Neuronal stem cell (in vitro differentiated cells): ENCODE measurements at regions not wholly inside any gene's neighbourhood (a gene's known extent, or its start where the extent isn't known, plus 50 kb on each side); places are given as distances from the start of the nearest gene placed in this dataset.

Experiments used
- DNase-seq: peaks from one replicate; pipeline ENCODE4 v3.0.0-alpha.2; 2013; ENCODE audit warnings: low spot score
- H2AFZ ChIP-seq: one replicate; pipeline ENCODE4 v1.6.1; 2013; ENCODE audit warnings: mild to moderate bottlenecking, low read length, inconsistent platforms
- H2AK5ac ChIP-seq: 2 replicates; pipeline ENCODE4 v1.6.1; 2013; ENCODE audit warnings: low read depth, mild to moderate bottlenecking, inconsistent platforms, low read length, moderate library complexity, mixed read lengths
- H2BK120ac ChIP-seq: 2 replicates; pipeline ENCODE4 v1.6.1; 2013; ENCODE audit warnings: low read depth, mild to moderate bottlenecking, inconsistent platforms, low read length, moderate library complexity, mixed read lengths
- H2BK12ac ChIP-seq: one replicate; pipeline ENCODE4 v1.6.1; 2013; ENCODE audit warnings: low read length, inconsistent platforms
- H2BK15ac ChIP-seq: 2 replicates; pipeline ENCODE4 v1.6.1; 2013; ENCODE audit warnings: mild to moderate bottlenecking, low read length, inconsistent platforms, mixed read lengths
- H2BK5ac ChIP-seq: one replicate; pipeline ENCODE4 v1.6.1; 2013; ENCODE audit warnings: inconsistent platforms, mild to moderate bottlenecking, low read length, moderate library complexity
- H3K14ac ChIP-seq: one replicate; pipeline ENCODE4 v1.6.1; 2013; ENCODE audit warnings: low read length, inconsistent platforms
- H3K18ac ChIP-seq: 2 replicates; pipeline ENCODE4 v1.6.1; 2013; ENCODE audit warnings: low read length, inconsistent platforms
- H3K23ac ChIP-seq: 2 replicates; pipeline ENCODE4 v1.6.1; 2013; ENCODE audit warnings: low read depth, mild to moderate bottlenecking, mixed read lengths, low read length, inconsistent platforms; ENCODE audit not compliant: poor library complexity
- H3K27ac ChIP-seq: replicated peaks from 3 replicates; pipeline ENCODE4 v1.5.1; 2013; ENCODE audit warnings: low read length, inconsistent platforms
- H3K27me3 ChIP-seq, 3 experiments: 2 replicates each; pipeline ENCODE4 v1.6.1; 2013; ENCODE audit warnings: low read length in 3 of 3, mild to moderate bottlenecking in 2 of 3, inconsistent platforms in 1 of 3, low read depth in 1 of 3, mixed read lengths in 1 of 3, moderate library complexity in 1 of 3; ENCODE audit not compliant: control insufficient read depth in 3 of 3, insufficient read depth in 3 of 3
- H3K36me3 ChIP-seq, 2 donors: replicated peaks in 1 of 2; 2 replicates each; pipeline ENCODE4 v1.6.1; 2013; ENCODE audit warnings: low read length in 2 of 2; ENCODE audit not compliant: control insufficient read depth in 2 of 2, insufficient read depth in 2 of 2
- H3K4ac ChIP-seq: 2 replicates; pipeline ENCODE4 v1.6.1; 2013; ENCODE audit warnings: inconsistent platforms, mild to moderate bottlenecking, low read length, moderate library complexity
- H3K4me1 ChIP-seq, 2 donors: 1 replicate in 1 of 2; 2 replicates in 1 of 2; pipeline ENCODE4 v1.6.1; 2013; ENCODE audit warnings: low read length in 2 of 2, low read depth in 1 of 2; ENCODE audit not compliant: control insufficient read depth in 2 of 2, insufficient read depth in 1 of 2
- H3K4me2 ChIP-seq: one replicate; pipeline ENCODE4 v1.6.1; 2013; ENCODE audit warnings: mild to moderate bottlenecking, low read length, inconsistent platforms; ENCODE audit not compliant: insufficient read depth, poor library complexity, severe bottlenecking
- H3K4me3 ChIP-seq, 2 donors: 2 replicates each; pipeline ENCODE4 v1.5.1; 2013; ENCODE audit warnings: low read length in 2 of 2, mild to moderate bottlenecking in 2 of 2, inconsistent platforms in 1 of 2, moderate library complexity in 1 of 2
- H3K79me1 ChIP-seq: one replicate; pipeline ENCODE4 v1.6.1; 2013; ENCODE audit warnings: low read depth, mild to moderate bottlenecking, inconsistent platforms, low read length, moderate library complexity
- H3K9ac ChIP-seq: one replicate; pipeline ENCODE4 v1.6.1; 2013; ENCODE audit warnings: mild to moderate bottlenecking, low read depth, low read length, inconsistent platforms; ENCODE audit not compliant: poor library complexity
- H3K9me3 ChIP-seq, 2 donors: replicated peaks in 1 of 2; 2 replicates each; pipeline versions ENCODE3 to v1.6.1; 2013; ENCODE audit warnings: low read length in 2 of 2, mild to moderate bottlenecking in 2 of 2, inconsistent platforms in 1 of 2, low read depth in 1 of 2, mixed read lengths in 1 of 2, moderate library complexity in 1 of 2; ENCODE audit not compliant: control insufficient read depth in 2 of 2, insufficient read depth in 1 of 2
- H4K8ac ChIP-seq: one replicate; pipeline ENCODE4 v1.6.1; 2013; ENCODE audit warnings: low read depth, mild to moderate bottlenecking, inconsistent platforms, low read length, moderate library complexity
- H4K91ac ChIP-seq: one replicate; pipeline ENCODE4 v1.6.1; 2013; ENCODE audit warnings: low read length, low read depth, mild to moderate bottlenecking, inconsistent platforms; ENCODE audit not compliant: poor library complexity
- WGBS, 2 donors: extraction: QIAGEN DNeasy Blood & Tissue Kit; methylation state at CpG; one replicate each; pipeline ENCODE4 v1.1.7; 2013; ENCODE audit warnings: missing lambda C conversion rate in 2 of 2, mixed read lengths in 1 of 2; ENCODE audit not compliant: insufficient read length in 2 of 2, insufficient replicate concordance in 1 of 2; ENCODE audit errors: extremely low coverage in 2 of 2; 5-methylcytosine and 5-hydroxymethylcytosine counted together

DNA sequence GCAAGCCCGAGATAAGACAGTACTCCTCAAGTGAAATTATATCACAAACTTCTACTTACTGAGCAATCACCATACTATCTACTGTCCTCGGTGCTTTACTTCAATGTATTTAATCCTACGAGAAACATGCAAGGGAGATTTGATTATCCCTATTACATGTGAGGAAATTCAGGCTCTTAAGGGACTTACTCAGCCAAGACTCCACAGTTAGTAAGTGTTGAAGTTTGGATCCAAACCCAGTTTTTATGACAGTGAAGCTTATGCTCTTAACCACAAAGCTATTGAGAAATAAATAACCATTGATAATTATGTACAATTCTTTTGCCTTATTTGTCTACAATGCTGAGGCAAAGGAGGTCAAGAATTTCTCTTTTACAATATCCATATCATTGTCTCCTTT, 672.9 kb upstream of the ACVR2A start:
- Histone ChIP-seq H3K18ac (no peak overlapping the region), H2BK12ac (no peak overlapping the region), H2AFZ (no peak overlapping the region), H4K91ac (no peak overlapping the region), H2BK5ac (no peak overlapping the region), H2AK5ac (no peak overlapping the region), H3K4me1 (peaks cover 3% of the 10 kb centered on the region in 2 donors), H3K4me2 (no peak overlapping the region), H3K36me3 (no peaks in the 10 kb centered on the region), H3K79me1 (no peaks in the 10 kb centered on the region), H3K27me3 (no peaks in the 10 kb centered on the region), H2BK15ac (no peak overlapping the region), H3K9ac (no peak overlapping the region), H3K4ac (no peak overlapping the region), H3K4me3 (no peak overlapping the region), H3K9me3 (peaks cover 0 to 1% of the 10 kb centered on the region in 2 donors), H3K23ac (no peak overlapping the region), H4K8ac (no peak overlapping the region), H2BK120ac (no peak overlapping the region), H3K14ac (no peak overlapping the region), H3K27ac (no peak overlapping the region)
- whole genome bisulfite sequencing, 2 donors, result no CpG with 5 or more reads among the region's 3 CpGs
- no peak for DNase-seq

DNA sequence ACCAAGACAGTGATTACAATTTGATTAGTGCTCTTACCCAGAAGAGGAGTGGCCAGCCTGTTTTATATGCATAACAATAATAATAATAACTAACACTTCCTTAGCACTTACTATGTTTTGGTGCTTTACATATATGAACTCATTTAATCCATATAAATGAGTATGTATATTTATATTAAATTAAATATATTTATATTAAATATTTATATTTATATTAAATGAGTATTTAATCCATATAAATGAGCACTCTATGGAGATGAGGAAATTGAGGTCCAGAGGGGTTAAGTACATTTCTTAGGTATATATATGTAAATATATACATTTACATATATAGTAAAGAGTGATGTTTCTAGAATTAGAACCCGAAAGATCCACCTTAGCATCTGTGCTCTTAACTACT, 673.9 kb upstream of the ACVR2A start:
- Histone ChIP-seq H2AFZ (no peak overlapping the region), H3K9ac (no peak overlapping the region), H2BK120ac (no peak overlapping the region), H2AK5ac (no peak overlapping the region), H3K4ac (no peak overlapping the region), H3K18ac (no peak overlapping the region), H2BK15ac (no peak overlapping the region), H2BK5ac (no peak overlapping the region), H2BK12ac (no peak overlapping the region), H3K9me3 (no peaks in the 10 kb centered on the region), H3K14ac (no peak overlapping the region), H3K27ac (no peak overlapping the region), H3K4me2 (no peak overlapping the region), H4K8ac (no peak overlapping the region), H3K23ac (no peak overlapping the region), H4K91ac (no peak overlapping the region), H3K4me1 (peaks cover 3% of the 10 kb centered on the region in 2 donors), H3K27me3 (no peaks in the 10 kb centered on the region), H3K79me1 (no peaks in the 10 kb centered on the region), H3K36me3 (no peaks in the 10 kb centered on the region), H3K4me3 (no peak overlapping the region)
- WGBS, 2 donors, result no CpG with 5 or more reads among the region's 1 CpG
- DNase-seq, result no peak

DNA sequence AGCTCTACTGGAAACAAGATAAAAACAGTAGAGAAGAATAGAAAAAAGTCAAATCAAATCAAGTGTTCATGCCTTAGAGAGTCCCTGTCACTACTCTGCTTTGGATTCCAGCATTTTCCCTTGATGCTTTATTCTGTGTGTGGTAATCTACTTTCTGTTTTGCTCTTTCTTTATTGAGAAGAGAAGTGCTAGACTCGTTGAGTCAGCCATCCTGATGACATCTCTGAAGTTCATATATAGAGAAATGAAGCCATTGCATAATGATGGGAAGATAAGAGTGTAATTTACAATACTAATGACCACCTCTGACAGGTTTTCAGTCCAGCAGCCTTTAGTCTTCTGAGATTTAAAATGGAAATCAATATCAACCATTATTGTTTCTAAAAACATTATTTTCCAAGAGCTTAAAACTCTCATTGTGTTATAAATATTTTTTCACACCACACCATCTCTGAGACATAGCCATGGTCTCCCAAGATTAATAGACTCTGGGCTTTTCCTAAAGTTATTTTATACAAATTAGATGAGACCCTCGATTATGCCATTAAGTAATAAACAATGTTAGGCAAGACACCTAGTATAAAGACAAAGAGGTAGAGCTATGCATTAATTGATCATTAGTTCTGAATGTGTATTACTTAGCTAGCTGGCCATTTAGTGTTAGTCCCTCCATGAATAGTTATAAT, 679.0 kb upstream of the ACVR2A start:
- Histone ChIP-seq H3K4me2 (no peak overlapping the region), H2BK12ac (no peak overlapping the region), H3K18ac (no peak overlapping the region), H3K27ac (no peak overlapping the region), H3K14ac (no peak overlapping the region), H2BK120ac (no peak overlapping the region), H2BK5ac (no peak overlapping the region), H4K8ac (no peak overlapping the region), H3K79me1 (no peaks in the 10 kb centered on the region), H2AK5ac (no peak overlapping the region), H3K4ac (no peak overlapping the region), H3K27me3 (no peaks in the 10 kb centered on the region), H3K4me3 (no peak overlapping the region), H2AFZ (peak overlapping the region; percentile 66), H3K9ac (no peak overlapping the region), H3K36me3 (no peaks in the 10 kb centered on the region), H3K4me1 (peaks cover 0 to 3% of the 10 kb centered on the region in 2 donors), H3K23ac (no peak overlapping the region), H4K91ac (no peak overlapping the region), H3K9me3 (no peaks in the 10 kb centered on the region), H2BK15ac (no peak overlapping the region)
- no CpG with 5 or more reads among the region's 2 CpGs for WGBS, 2 donors
- DNase-seq, result no peak

DNA sequence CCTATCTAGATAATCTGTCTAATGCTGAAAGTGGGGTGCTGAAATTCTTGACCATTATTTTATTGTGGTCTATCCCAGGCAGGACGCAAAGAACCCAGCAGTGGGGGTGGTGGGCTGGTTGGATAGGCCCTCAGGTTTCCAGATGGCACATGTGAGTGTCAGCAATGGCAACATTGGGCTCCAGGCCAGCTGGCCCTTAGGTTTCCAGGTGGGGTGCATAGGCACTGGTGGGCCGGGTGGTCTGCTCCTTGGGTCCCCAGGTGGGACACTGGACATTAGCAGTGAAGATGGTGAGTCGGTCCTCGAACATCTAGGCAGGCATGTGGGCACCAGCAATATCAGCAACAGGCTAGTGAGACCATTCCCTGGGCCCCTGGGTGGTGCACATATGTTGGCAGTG, 680.3 kb upstream of the ACVR2A start:
- Histone ChIP-seq H2AFZ (no peak overlapping the region), H4K91ac (no peak overlapping the region), H3K4me1 (peaks cover 0 to 3% of the 10 kb centered on the region in 2 donors), H3K4me2 (no peak overlapping the region), H3K14ac (no peak overlapping the region), H2BK5ac (peak overlapping the region; percentile 66), H2BK120ac (no peak overlapping the region), H3K79me1 (no peaks in the 10 kb centered on the region), H2AK5ac (no peak overlapping the region), H3K36me3 (no peaks in the 10 kb centered on the region), H3K27me3 (no peaks in the 10 kb centered on the region), H3K27ac (no peak overlapping the region), H3K4me3 (no peak overlapping the region), H2BK15ac (no peak overlapping the region), H3K4ac (no peak overlapping the region), H3K9ac (no peak overlapping the region), H4K8ac (no peak overlapping the region), H2BK12ac (no peak overlapping the region), H3K9me3 (no peaks in the 10 kb centered on the region), H3K23ac (no peak overlapping the region), H3K18ac (no peak overlapping the region)
- DNase-seq, result no peak
- no CpG with 5 or more reads among the region's 4 CpGs for WGBS, 2 donors
